Iris pigment epithelial cell (primary cell): ENCODE measurements at regions not wholly inside any gene's neighbourhood (a gene's known extent, or its start where the extent isn't known, plus 50 kb on each side); places are given as distances from the start of the nearest gene placed in this dataset.

Source experiments
- DNase-seq: peaks from one replicate; pipeline ENCODE4 v3.0.0-alpha.2; 2011; ENCODE audit warnings: low read depth

GRCh38 chr5:67414712-67415111 is 218.1 kb upstream of the CD180 start:
- peak; percentile 25 for DNase-seq

- no peak for DNase-seq
Measured at GRCh38 chr5:67413721-67414120, 217.1 kb upstream of the CD180 start.

GRCh38 chr5:67409126-67409777 is 212.7 kb upstream of the CD180 start:
- DNase-seq, result no peak

- DNase-seq, result no peak
Measured at GRCh38 chr5:67407979-67408378, 211.4 kb upstream of the CD180 start.

GRCh38 chr5:67405755-67406154 is 209.2 kb upstream of the CD180 start:
- no peak for DNase-seq

GRCh38 chr5:67405101-67405364 is 208.4 kb upstream of the CD180 start:
- DNase-seq, result no peak

- DNase-seq, result peak; percentile 58
Measured at GRCh38 chr5:67404256-67405100, 207.9 kb upstream of the CD180 start.

GRCh38 chr5:67402526-67402925 is 205.9 kb upstream of the CD180 start:
- DNase-seq, result no peak

- DNase-seq, result no peak
Measured at GRCh38 chr5:67401172-67401571, 204.6 kb upstream of the CD180 start.

- peak; percentile 22 for DNase-seq
Measured at GRCh38 chr5:67400752-67401151, 204.2 kb upstream of the CD180 start.

GRCh38 chr5:67395790-67396418 is 199.3 kb upstream of the CD180 start:
- DNase-seq, result no peak

GRCh38 chr5:67393211-67393610 is 196.6 kb upstream of the CD180 start:
- no peak for DNase-seq

GRCh38 chr5:67390935-67391334 is 194.3 kb upstream of the CD180 start:
- no peak for DNase-seq

GRCh38 chr5:67383451-67383850 is 186.9 kb upstream of the CD180 start:
- DNase-seq, result peak; percentile 15

GRCh38 chr5:67381236-67381880 is 184.8 kb upstream of the CD180 start:
- DNase-seq, result no peak

- no peak for DNase-seq
Measured at GRCh38 chr5:67380431-67380830, 183.8 kb upstream of the CD180 start.

GRCh38 chr5:67379753-67380152 is 183.2 kb upstream of the CD180 start:
- no peak for DNase-seq

- no peak for DNase-seq
Measured at GRCh38 chr5:67378256-67378655, 181.7 kb upstream of the CD180 start.

- no peak for DNase-seq
Measured at GRCh38 chr5:67377631-67378030, 181.0 kb upstream of the CD180 start.

GRCh38 chr5:67375606-67376005 is 179.0 kb upstream of the CD180 start:
- DNase-seq, result no peak

- no peak for DNase-seq
Measured at GRCh38 chr5:67374378-67374777, 177.8 kb upstream of the CD180 start.

- no peak for DNase-seq
Measured at GRCh38 chr5:67373518-67373917, 176.9 kb upstream of the CD180 start.

GRCh38 chr5:67372887-67373286 is 176.3 kb upstream of the CD180 start:
- no peak for DNase-seq
